22Rv1 (cell line): ENCODE measurements at regions not wholly inside any gene's neighbourhood (a gene's known extent, or its start where the extent isn't known, plus 50 kb on each side); places are given as distances from the start of the nearest gene placed in this dataset.

Experiments
- H3K27ac ChIP-seq: fragments of 450-650 bp; 2 replicates; pipeline ENCODE4 v1.5.1; 2017
- ZFX ChIP-seq: fragments of 450-650 bp; IDR thresholded peaks from 2 replicates; pipeline ENCODE4 v1.6.1; 2017; ENCODE audit warnings: antibody characterized with exemption, borderline replicate concordance
- TF ChIP-seq, protein P1 (sequence below): fragments of 450-650 bp; IDR thresholded peaks from 2 replicates; pipeline ENCODE4 v1.5.1; 2017; ENCODE audit warnings: mild to moderate bottlenecking

DNA sequence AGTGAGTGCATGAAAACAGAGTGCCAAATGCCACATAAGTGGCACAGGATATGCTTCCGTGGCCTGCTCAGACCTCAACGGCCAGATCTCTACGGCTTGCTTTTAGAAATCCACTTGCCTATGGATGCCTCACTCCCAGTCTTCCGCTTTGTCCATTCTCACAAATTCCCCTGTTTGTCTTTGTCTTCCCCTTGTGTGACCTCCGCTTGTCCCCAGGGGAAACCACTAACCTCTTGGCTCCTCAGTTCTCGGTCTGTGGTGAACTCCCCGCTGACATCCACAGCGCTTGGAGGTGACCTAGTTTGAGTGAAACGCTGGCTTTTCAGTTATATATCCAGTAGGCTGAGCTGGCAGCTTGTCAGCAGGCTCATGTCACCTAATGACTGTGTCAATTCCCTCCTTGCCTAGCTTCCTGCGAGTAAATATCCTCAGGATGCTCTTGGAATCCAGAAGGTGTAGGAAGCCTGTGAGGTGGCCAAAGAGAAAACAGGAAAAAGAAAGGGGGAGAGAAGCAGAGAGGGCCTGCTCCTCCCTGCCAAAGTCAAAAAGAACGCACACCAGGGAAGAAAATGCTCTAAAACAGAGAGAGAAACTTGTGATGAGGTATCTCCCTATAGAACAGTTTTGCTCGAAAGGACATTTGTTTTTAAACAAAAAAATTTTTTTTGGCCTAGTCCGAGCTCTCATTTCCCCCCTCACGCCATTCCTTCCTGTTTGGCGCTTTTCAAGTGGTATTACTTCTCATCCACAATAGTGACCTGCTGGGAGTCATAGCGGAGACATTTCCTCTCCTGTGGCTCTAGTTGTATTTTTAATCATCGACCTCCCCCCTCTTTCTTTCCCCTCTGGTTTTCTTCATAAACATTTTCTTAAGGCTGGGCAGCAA is 101.6 kb upstream of the SPRY4 start:
- no peak overlapping the region for H3K27ac ChIP-seq
- TF ChIP-seq, protein P1, sequence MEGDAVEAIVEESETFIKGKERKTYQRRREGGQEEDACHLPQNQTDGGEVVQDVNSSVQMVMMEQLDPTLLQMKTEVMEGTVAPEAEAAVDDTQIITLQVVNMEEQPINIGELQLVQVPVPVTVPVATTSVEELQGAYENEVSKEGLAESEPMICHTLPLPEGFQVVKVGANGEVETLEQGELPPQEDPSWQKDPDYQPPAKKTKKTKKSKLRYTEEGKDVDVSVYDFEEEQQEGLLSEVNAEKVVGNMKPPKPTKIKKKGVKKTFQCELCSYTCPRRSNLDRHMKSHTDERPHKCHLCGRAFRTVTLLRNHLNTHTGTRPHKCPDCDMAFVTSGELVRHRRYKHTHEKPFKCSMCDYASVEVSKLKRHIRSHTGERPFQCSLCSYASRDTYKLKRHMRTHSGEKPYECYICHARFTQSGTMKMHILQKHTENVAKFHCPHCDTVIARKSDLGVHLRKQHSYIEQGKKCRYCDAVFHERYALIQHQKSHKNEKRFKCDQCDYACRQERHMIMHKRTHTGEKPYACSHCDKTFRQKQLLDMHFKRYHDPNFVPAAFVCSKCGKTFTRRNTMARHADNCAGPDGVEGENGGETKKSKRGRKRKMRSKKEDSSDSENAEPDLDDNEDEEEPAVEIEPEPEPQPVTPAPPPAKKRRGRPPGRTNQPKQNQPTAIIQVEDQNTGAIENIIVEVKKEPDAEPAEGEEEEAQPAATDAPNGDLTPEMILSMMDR: no peak
- TF ChIP-seq ZFX: no peak

DNA sequence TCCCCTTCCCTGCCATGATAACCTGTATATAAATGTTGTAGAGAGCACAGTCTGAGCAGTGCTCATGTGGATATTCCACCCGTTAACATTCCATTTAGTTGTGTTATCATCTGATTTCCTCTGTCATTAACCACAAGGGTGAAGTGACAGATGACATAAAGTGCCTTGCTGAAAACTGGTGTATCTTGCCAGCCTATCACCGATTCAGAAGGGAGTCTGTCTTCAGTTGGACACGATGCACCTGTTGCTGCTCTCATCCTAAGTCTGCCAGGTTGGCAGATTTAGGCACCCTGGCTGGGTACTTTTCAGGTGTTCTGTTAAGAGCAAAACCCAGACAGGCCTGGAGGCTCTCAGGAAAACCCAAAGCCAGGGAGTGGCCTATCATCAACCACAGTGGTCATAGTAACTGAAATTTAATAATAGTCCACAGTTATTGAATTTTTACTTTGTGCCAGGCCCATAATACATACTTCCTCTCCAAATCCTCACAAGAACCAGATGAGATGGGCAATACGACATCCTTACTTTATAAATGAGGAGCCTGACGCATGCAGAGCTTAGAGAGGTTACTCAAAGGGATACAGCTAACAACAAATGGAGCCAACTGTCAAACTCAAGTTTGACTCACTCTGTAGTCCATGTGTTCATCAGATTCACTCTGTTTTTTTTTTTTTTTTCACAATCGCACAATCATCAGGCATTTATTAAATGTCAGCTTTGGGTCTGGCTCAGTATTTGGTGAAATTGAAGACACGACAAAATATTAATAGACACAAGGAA is 100.7 kb upstream of the SPRY4 start:
- H3K27ac ChIP-seq: no peak overlapping the region
- TF ChIP-seq, protein P1: no peak
- TF ChIP-seq ZFX: no peak

DNA sequence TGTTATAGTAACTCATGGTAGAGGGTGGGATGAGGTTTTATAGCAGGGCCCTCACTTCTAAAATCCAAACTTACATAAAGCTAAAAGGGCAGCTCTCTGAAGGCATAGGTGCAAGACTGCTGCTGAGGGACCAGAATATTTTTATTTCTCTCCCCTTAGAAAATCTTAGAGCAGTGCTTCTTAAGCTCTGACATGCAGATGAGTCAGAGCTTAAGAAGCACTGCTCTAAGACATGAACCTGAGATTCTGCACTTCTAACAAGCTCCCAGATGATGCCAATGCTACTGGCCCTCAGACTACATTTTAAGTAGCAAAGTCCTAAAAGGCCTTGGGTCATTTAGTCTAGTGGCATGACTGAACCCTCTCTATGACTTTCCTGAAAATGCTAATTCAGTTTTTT is 97.6 kb upstream of the SPRY4 start:
- no peak overlapping the region for H3K27ac ChIP-seq
- no peak for TF ChIP-seq ZFX
- TF ChIP-seq, protein P1: no peak

DNA sequence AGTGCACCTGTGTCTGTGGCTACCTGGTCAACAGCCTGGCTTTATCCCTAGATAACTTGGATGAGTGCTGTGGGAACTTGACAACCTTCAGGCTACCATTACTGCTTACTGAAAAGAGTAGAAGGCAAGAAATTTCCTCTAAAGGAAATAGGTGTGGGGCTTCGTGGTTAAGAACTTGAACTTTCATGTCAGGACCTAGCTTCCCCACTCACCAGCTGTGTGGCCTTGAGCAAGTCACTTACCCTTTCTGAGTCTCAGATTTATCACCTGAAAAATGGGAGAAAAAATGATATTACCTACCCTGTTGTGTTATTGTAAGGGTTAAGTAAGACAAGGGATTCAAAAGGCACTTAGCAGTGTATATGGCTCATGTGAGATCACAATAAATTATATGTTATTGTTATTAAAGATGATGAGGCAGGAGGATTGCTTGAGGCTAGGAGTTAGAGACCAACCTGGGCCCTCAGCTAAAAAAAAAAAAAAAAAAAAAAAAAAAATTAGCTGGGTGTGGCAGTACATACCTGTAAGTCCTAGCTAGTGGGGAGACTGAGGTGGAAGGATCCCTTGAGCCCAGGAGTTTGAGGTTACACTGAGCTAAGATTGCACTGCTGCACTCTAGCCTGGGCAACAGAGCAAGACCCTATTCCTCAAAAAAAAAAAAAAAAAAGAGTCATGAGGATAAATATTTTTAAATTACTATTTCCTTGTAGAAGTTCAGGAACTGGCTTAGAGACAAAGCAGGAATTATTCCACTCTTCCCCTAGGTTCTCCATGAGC is 97.0 kb upstream of the SPRY4 start:
- TF ChIP-seq, protein P1: no peak
- no peak for TF ChIP-seq ZFX

DNA sequence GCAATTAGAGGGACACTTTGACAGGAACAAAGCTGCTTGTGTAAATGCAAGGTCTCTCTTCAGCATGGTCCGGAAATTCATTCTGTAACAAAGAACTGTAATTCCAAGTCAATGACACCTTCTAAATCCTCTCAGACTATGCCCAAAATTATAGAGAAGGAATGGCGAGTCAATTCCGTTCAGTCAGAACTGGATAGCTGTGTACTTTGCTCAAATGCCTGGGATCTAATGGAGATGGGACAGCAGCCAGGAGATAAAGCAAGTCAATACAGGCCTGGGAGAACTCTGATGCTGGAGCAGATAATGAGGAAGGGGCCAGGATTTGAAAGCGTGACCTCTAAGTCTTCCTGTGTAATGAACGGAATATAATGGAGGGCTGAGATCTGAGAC is 96.4 kb upstream of the SPRY4 start:
- no peak for TF ChIP-seq ZFX
- TF ChIP-seq, protein P1: no peak
- peak overlapping the region; percentile 52 for H3K27ac ChIP-seq

More for the DNA sequence above, 97.0 kb upstream of the SPRY4 start:
- H3K27ac ChIP-seq: peak overlapping the region; percentile 52

DNA sequence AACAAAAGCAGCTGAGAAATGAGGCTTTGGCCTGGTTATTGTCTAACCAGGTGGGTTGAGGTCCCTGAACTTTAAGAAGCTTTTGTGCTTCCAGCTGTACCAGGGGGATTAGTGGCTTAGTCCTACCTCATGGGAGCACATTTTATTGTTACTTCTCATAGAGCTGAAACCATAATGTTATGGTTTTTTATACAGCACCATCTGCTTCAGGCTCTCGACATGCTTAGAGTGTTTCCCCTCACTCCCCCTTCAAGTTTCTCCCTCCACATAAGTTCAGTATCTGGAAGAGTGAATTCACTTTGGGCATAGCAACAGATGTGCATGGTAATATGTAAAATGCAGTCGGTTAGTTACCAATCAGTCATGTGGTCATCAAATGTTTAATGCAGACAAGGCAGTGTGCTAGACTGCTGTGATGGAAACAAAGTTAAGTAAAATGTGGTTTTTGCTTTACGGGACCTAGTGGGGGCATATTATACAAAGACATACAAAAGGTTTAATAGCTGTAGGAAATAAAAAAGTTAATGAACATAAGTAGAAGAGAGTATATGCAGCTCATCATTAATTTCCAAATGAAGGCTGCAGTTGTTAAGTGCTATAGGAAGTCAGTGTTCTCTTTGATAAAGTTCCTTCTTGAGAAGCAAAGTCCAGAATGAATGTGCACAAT is 95.9 kb upstream of the SPRY4 start:
- no peak for TF ChIP-seq ZFX
- TF ChIP-seq, protein P1: no peak
- H3K27ac ChIP-seq: peak overlapping the region; percentile 52
